A549 (cell line): ENCODE measurements at regions not wholly inside any gene's neighbourhood (a gene's known extent, or its start where the extent isn't known, plus 50 kb on each side); places are given as distances from the start of the nearest gene placed in this dataset.

Experiments
- ATAC-seq, 2 experiments: fragments of 200-7000 bp in 1 of 2; fragments of >200 bp in 1 of 2; cut with Nextera tagmentation in 1 of 2; cut with Tn5 transposase in 1 of 2; 3 replicates each; pipeline versions ENCODE4 v1.8.0 to v1.9.1; 2018 to 2020; ENCODE audit warnings: mild to moderate bottlenecking in 1 of 2, moderate library complexity in 1 of 2
- CTCF ChIA-PET: fragments of 300-600 bp; sonication (Branson Sonifier 250); formaldehyde crosslinking; extraction: SDS; loops from one replicate; lab custom pipeline; 2021; ENCODE audit warnings: antibody characterized with exemption, inconsistent platforms; lab: Yijun Ruan, JAX
- POLR2A ChIA-PET: fragments of 350-600 bp; formaldehyde crosslinking; extraction: SDS; loops from one replicate; lab custom pipeline; 2021; ENCODE audit warnings: antibody characterized with exemption, inconsistent platforms; lab: Yijun Ruan, JAX
- DNase-seq, 2 experiments: peaks; one replicate each; pipeline versions ENCODE4 v3.0.0 to v3.0.0-alpha.2; 2011 to 2016; ENCODE audit warnings: low read depth in 1 of 2, low spot score in 1 of 2
- FAIRE-seq: peaks from 2 replicates; lab custom pipeline; 2011; peaks lifted over from hg19 to GRCh38; lab: Jason Lieb, UNC
- H3K27ac ChIP-seq, 2 experiments: fragments of >200 bp; sonication (Bioruptor Twin); formaldehyde crosslinking; 3 replicates each; pipeline ENCODE4 v1.5.1; 2016 to 2017
- H3K4me1 ChIP-seq: fragments of >200 bp; sonication (Bioruptor Twin); formaldehyde crosslinking; 3 replicates; pipeline ENCODE4 v1.6.1; 2016
- H3K4me2 ChIP-seq: fragments of >200 bp; sonication (Bioruptor Twin); formaldehyde crosslinking; 3 replicates; pipeline ENCODE4 v1.6.1; 2016
- H3K4me3 ChIP-seq: fragments of >200 bp; sonication (Bioruptor Twin); formaldehyde crosslinking; 3 replicates; pipeline ENCODE4 v1.5.1; 2016
- H3K9me3 ChIP-seq: fragments of >200 bp; sonication (Bioruptor Twin); formaldehyde crosslinking; 3 replicates; pipeline ENCODE4 v1.6.1; 2016
- BCL3 ChIP-seq: fragments of >200 bp; sonication (Bioruptor Twin); formaldehyde crosslinking; IDR thresholded peaks from 3 replicates; pipeline ENCODE4 v1.6.1; 2016
- CBX8 ChIP-seq: fragments of 200-600 bp; sonication (generic); IDR thresholded peaks from 2 replicates; pipeline ENCODE4 v1.6.1; 2016
- EHMT2 ChIP-seq: fragments of 200-600 bp; sonication (generic); IDR thresholded peaks from 2 replicates; pipeline ENCODE4 v1.6.1; 2016; ENCODE audit warnings: antibody characterized with exemption, low read depth, mild to moderate bottlenecking, moderate library complexity
- EP300 ChIP-seq, 2 experiments: fragments of >200 bp; sonication (Bioruptor Twin); formaldehyde crosslinking; IDR thresholded peaks; 2 replicates in 1 of 2; 3 replicates in 1 of 2; pipeline ENCODE4 v1.6.1; 2016 to 2017
- FOSB ChIP-seq: fragments of 250-450 bp; sonication (Bioruptor Pico); IDR thresholded peaks from 2 replicates; pipeline ENCODE4 v1.5.0; 2020; ENCODE audit warnings: mild to moderate bottlenecking, moderate library complexity
- FOXS1 ChIP-seq: fragments of 250-450 bp; sonication (Bioruptor Pico); IDR thresholded peaks from 2 replicates; pipeline ENCODE4 v1.5.0; 2020; ENCODE audit warnings: mild to moderate bottlenecking, moderate library complexity
- HDAC2 ChIP-seq: fragments of 200-600 bp; sonication (generic); IDR thresholded peaks from 2 replicates; pipeline ENCODE4 v1.6.1; 2016
- HES2 ChIP-seq: fragments of >200 bp; sonication (Bioruptor Twin); formaldehyde crosslinking; IDR thresholded peaks from 2 replicates; pipeline ENCODE4 v1.6.1; 2016
- HEYL ChIP-seq: fragments of 250-450 bp; sonication (Bioruptor Pico); IDR thresholded peaks from 2 replicates; pipeline ENCODE4 v1.8.0; 2021; ENCODE audit warnings: mild to moderate bottlenecking, moderate library complexity
- HOXB13 ChIP-seq: fragments of 250-450 bp; sonication (Bioruptor Pico); IDR thresholded peaks from 2 replicates; pipeline ENCODE4 v1.5.0; 2020; ENCODE audit warnings: low read depth, mild to moderate bottlenecking, moderate library complexity
- KDM1A ChIP-seq: fragments of 200-600 bp; sonication (generic); IDR thresholded peaks from 2 replicates; pipeline ENCODE4 v1.6.1; 2016; ENCODE audit warnings: low read depth, mild to moderate bottlenecking
- MAFK ChIP-seq: fragments of 450-650 bp; IDR thresholded peaks from 2 replicates; pipeline ENCODE4 v1.6.1; 2014; ENCODE audit not compliant: partially characterized antibody
- MYC ChIP-seq: IDR thresholded peaks from 2 replicates; pipeline ENCODE4 v1.6.1; 2012; ENCODE audit warnings: mild to moderate bottlenecking, inconsistent platforms, low read length, improper control_type of control experiment, borderline replicate concordance
- NPAS2 ChIP-seq: fragments of 250-450 bp; sonication (Bioruptor Pico); IDR thresholded peaks from 2 replicates; pipeline ENCODE4 v1.8.0; 2022; ENCODE audit warnings: mild to moderate bottlenecking, moderate library complexity, borderline replicate concordance
- NR3C1 ChIP-seq: fragments of >200 bp; sonication (Bioruptor Twin); formaldehyde crosslinking; IDR thresholded peaks from 3 replicates; pipeline ENCODE4 v1.6.1; 2017
- PHF8 ChIP-seq: fragments of 200-600 bp; sonication (generic); IDR thresholded peaks from 2 replicates; pipeline ENCODE4 v1.6.1; 2016; ENCODE audit warnings: low read depth, mild to moderate bottlenecking, antibody characterized with exemption, moderate library complexity, borderline replicate concordance
- RAD21 ChIP-seq, 2 experiments: fragments of >200 bp in 1 of 2; sonication (Bioruptor Twin) in 1 of 2; formaldehyde crosslinking in 1 of 2; IDR thresholded peaks in 1 of 2; conservative IDR thresholded peaks in 1 of 2; 2 replicates in 1 of 2; 3 replicates in 1 of 2; pipeline ENCODE4 v1.6.1; 2012 to 2018; ENCODE audit warnings: inconsistent platforms in 1 of 2
- RFX5 ChIP-seq: fragments of 450-650 bp; IDR thresholded peaks from 2 replicates; pipeline ENCODE4 v1.7.1; 2014; ENCODE audit warnings: antibody characterized with exemption, mild to moderate bottlenecking, moderate library complexity
- SMC3 ChIP-seq: fragments of >200 bp; sonication (Bioruptor Twin); formaldehyde crosslinking; IDR thresholded peaks from 3 replicates; pipeline ENCODE4 v1.6.1; 2018; ENCODE audit warnings: inconsistent platforms
- SREBF2 ChIP-seq: fragments of 450-650 bp; IDR thresholded peaks from 2 replicates; pipeline ENCODE4 v1.6.1; 2014; ENCODE audit warnings: mild to moderate bottlenecking, moderate library complexity
- TFCP2L1 ChIP-seq: fragments of 250-450 bp; sonication (Bioruptor Pico); IDR thresholded peaks from 2 replicates; pipeline ENCODE4 v1.5.0; 2021; ENCODE audit warnings: mild to moderate bottlenecking
- TP53 ChIP-seq: fragments of 250-450 bp; sonication (Bioruptor Pico); IDR thresholded peaks from 2 replicates; pipeline ENCODE4 v1.5.0; 2021; ENCODE audit warnings: mild to moderate bottlenecking, moderate library complexity
- ZC3H11A ChIP-seq: fragments of 450-650 bp; IDR thresholded peaks from 2 replicates; pipeline ENCODE4 v1.6.1; 2014; ENCODE audit warnings: antibody characterized with exemption, mild to moderate bottlenecking
- ZSCAN20 ChIP-seq: fragments of 250-450 bp; sonication (Bioruptor Pico); IDR thresholded peaks from 2 replicates; pipeline ENCODE4 v1.8.0; 2022; ENCODE audit warnings: mild to moderate bottlenecking, moderate library complexity
- WGBS: methylation state at CpG from one replicate; pipeline ENCODE4 v1.1.6; 2017; ENCODE audit errors: missing lambda C conversion rate; 5-methylcytosine and 5-hydroxymethylcytosine counted together
- TF ChIP-seq, protein P1 (sequence below): IDR thresholded peaks from 2 replicates; pipeline ENCODE4 v1.6.1; 2012; ENCODE audit warnings: low read depth, borderline replicate concordance

- TF ChIP-seq FOXS1 (CRISPR knock-in tag), result no peak
These were observed 184.9 kb downstream of the PTEN start (continued) for GRCh38 chr10:88048312-88048711.

DNA sequence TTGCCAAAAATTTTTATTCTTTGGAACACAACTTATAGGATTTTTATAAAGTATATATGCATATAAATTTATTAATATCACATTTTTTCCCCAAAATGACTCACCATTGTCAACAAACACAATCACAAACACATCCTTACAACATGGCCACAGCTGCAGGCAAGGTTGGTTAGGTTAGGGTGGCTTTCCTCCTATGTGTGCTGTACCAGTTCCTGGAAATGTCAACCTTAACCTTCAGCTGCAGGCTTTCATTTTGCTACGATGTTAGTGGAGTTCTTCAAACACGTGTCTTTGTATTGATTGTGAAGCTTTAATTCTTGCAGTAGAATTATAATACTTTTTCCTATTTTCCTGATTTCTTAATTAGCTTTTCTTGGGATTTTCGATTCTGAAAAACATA lies 185.8 kb downstream of the PTEN start:
- ChIA-PET CTCF (no interaction called here), POLR2A (no interaction called here)
- Histone ChIP-seq H3K4me2 (no peak overlapping the region), H3K27ac (no peak overlapping the region), H3K4me1 (no peaks in the 10 kb centered on the region), H3K9me3 (no peaks in the 10 kb centered on the region), H3K4me3 (no peak overlapping the region)
- no peak for TF ChIP-seq ZSCAN20 (CRISPR knock-in tag)
- TF ChIP-seq FOSB, result no peak
- no peak for TF ChIP-seq SMC3
- TF ChIP-seq MAFK, result no peak
- 58% methylated on average over 3 of the region's 3 CpGs for WGBS
- no peak for FAIRE-seq
- no peak for ATAC-seq
- DNase-seq, result no peak

- POLR2A ChIA-PET, result no interaction called here
- no peaks in the 10 kb centered on the region for H3K9me3 ChIP-seq
- TF ChIP-seq SREBF2 (no peak), PHF8 (no peak), SMC3 (no peak), MAFK (no peak), ZC3H11A (no peak), NR3C1 (no peak), HES2 (no peak), RFX5 (no peak), TFCP2L1 (no peak)
- TF ChIP-seq, protein P1, sequence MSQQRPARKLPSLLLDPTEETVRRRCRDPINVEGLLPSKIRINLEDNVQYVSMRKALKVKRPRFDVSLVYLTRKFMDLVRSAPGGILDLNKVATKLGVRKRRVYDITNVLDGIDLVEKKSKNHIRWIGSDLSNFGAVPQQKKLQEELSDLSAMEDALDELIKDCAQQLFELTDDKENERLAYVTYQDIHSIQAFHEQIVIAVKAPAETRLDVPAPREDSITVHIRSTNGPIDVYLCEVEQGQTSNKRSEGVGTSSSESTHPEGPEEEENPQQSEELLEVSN, result no peak
- TF ChIP-seq, all 56 proteins: peak for 0
- no peak overlapping the region for H3K4me3 ChIP-seq
- H3K4me1 ChIP-seq, result peaks cover 5% of the 10 kb centered on the region; the same call in 2 of the 3 replicates
- H3K4me2 ChIP-seq, result no peak overlapping the region
- WGBS, result 100% methylated on average over 1 of the region's 1 CpG
- no peak overlapping the region for H3K27ac ChIP-seq
- FAIRE-seq (no peak), ATAC-seq (no peak), DNase-seq (no peak)
- CTCF ChIA-PET, result interaction anchor here (1.6 kb wide), 1 partner anchor 14 kb away, joined by 4 read pairs; no protein-coding TSS in a partner anchor
These were observed 194.3 kb downstream of the PTEN start for GRCh38 chr10:88057720-88058119.

- no peak for FAIRE-seq
- TF ChIP-seq HOXB13 (no peak), TP53 (no peak), CBX8 (no peak), KDM1A (no peak), BCL3 (no peak), MAFK (no peak), NPAS2 (CRISPR knock-in tag) (no peak), EHMT2 (no peak), RAD21 (conservative IDR thresholded peaks at IDR 0.05 in 1 of 2, IDR thresholded peaks at IDR 0.05 in 1 of 2) (no peak), HDAC2 (no peak), MYC (no peak), SREBF2 (no peak), EP300 (IDR thresholded peaks at IDR 0.05) (no peak), HES2 (no peak), HEYL (CRISPR knock-in tag) (no peak)
- TF ChIP-seq, protein P1, result no peak
- peaks cover 10% of the 10 kb centered on the region; the same call in 2 of the 3 replicates for H3K4me1 ChIP-seq
- H3K9me3 ChIP-seq, result no peaks in the 10 kb centered on the region
- H3K27ac ChIP-seq, result no peak overlapping the region
- no peak for DNase-seq
- WGBS, result 65% methylated on average over 4 of the region's 4 CpGs
- ChIA-PET POLR2A (no interaction called here), CTCF (interaction anchor here (1.4 to 1.6 kb wide), 3 partner anchors 10 to 17 kb away, joined by 3 to 4 read pairs (median 3); no protein-coding TSS in a partner anchor)
- H3K4me3 ChIP-seq, result no peak overlapping the region
- H3K4me2 ChIP-seq, result no peak overlapping the region
- ATAC-seq, result no peak
These were observed 195.3 kb downstream of the PTEN start for GRCh38 chr10:88058750-88059149.
